GM23338 (cell line): ENCODE measurements at regions not wholly inside any gene's neighbourhood (a gene's known extent, or its start where the extent isn't known, plus 50 kb on each side); places are given as distances from the start of the nearest gene placed in this dataset.

Experiments
- ATAC-seq: fragments of 200-7000 bp; cut with Tn5 transposase; 3 replicates; pipeline ENCODE4 v1.9.1; 2020
- DNase-seq: peaks from one replicate; pipeline ENCODE4 v3.0.0-alpha.2; 2015; ENCODE audit warnings: low spot score
- H2AFZ ChIP-seq: fragments of 200-600 bp; sonication (generic); 2 replicates; pipeline ENCODE4 v1.8.0; 2016; ENCODE audit warnings: antibody characterized with exemption, mild to moderate bottlenecking, moderate library complexity
- H3F3A ChIP-seq: fragments of 200-600 bp; sonication (generic); replicated peaks from 2 replicates; pipeline ENCODE4 v1.8.0; 2017; ENCODE audit warnings: antibody characterized with exemption, mixed run types, low read depth
- H3K27ac ChIP-seq: fragments of 200-600 bp; sonication (generic); 2 replicates; pipeline ENCODE4 v1.6.1; 2016; ENCODE audit warnings: low read depth
- H3K27me3 ChIP-seq: fragments of 200-600 bp; sonication (generic); 2 replicates; pipeline ENCODE4 v1.8.0; 2016; ENCODE audit warnings: mild to moderate bottlenecking, mixed run types, moderate library complexity; ENCODE audit not compliant: insufficient read depth
- H3K36me3 ChIP-seq: fragments of 200-600 bp; sonication (generic); 2 replicates; pipeline ENCODE4 v1.8.0; 2016; ENCODE audit warnings: mild to moderate bottlenecking; ENCODE audit not compliant: insufficient read depth
- H3K4me1 ChIP-seq: fragments of 200-600 bp; sonication (generic); 2 replicates; pipeline ENCODE4 v1.8.0; 2016; ENCODE audit warnings: mild to moderate bottlenecking, moderate library complexity; ENCODE audit not compliant: insufficient read depth
- H3K4me2 ChIP-seq: fragments of 200-600 bp; sonication (generic); 2 replicates; pipeline ENCODE4 v1.7.1; 2017; ENCODE audit warnings: mixed run types
- H3K4me3 ChIP-seq: fragments of 200-600 bp; sonication (generic); 2 replicates; pipeline ENCODE4 v1.6.1; 2016; ENCODE audit warnings: mixed run types
- H3K79me2 ChIP-seq: fragments of 200-600 bp; sonication (generic); replicated peaks from 2 replicates; pipeline ENCODE4 v1.8.0; 2017; ENCODE audit warnings: mild to moderate bottlenecking; ENCODE audit not compliant: insufficient read depth
- H3K9me2 ChIP-seq: fragments of 200-600 bp; sonication (generic); 2 replicates; pipeline ENCODE4 v1.8.0; 2017; ENCODE audit not compliant: insufficient read depth
- H4K20me1 ChIP-seq: fragments of 200-600 bp; sonication (generic); replicated peaks from 2 replicates; pipeline ENCODE4 v1.8.0; 2017; ENCODE audit warnings: mild to moderate bottlenecking; ENCODE audit not compliant: insufficient read depth
- H3K27ac Mint-ChIP-seq: 2 replicates; pipeline ENCODE4 v1.8.0; 2020; ENCODE audit warnings: inconsistent platforms, mild to moderate bottlenecking, moderate library complexity, mixed read lengths
- H3K27me3 Mint-ChIP-seq: 3 replicates; pipeline ENCODE4 v1.8.0; 2022; ENCODE audit warnings: low read depth, mild to moderate bottlenecking, moderate library complexity, mixed read lengths, inconsistent platforms; ENCODE audit not compliant: insufficient read depth, poor library complexity
- H3K36me3 Mint-ChIP-seq: 3 replicates; pipeline ENCODE4 v1.8.0; 2021; ENCODE audit warnings: low read depth, mild to moderate bottlenecking, inconsistent platforms, moderate library complexity, mixed read lengths
- H3K4me1 Mint-ChIP-seq: 3 replicates; pipeline ENCODE4 v1.8.0; 2020; ENCODE audit warnings: mild to moderate bottlenecking, inconsistent platforms, mixed read lengths
- H3K4me3 Mint-ChIP-seq: 3 replicates; pipeline ENCODE4 v1.8.0; 2021; ENCODE audit warnings: moderate library complexity, mild to moderate bottlenecking, inconsistent platforms, mixed read lengths
- H3K9me3 Mint-ChIP-seq: 3 replicates; pipeline ENCODE4 v1.8.0; 2020; ENCODE audit warnings: moderate library complexity, mild to moderate bottlenecking, inconsistent platforms, mixed read lengths
- CREB1 ChIP-seq: fragments of 250-450 bp; sonication (Bioruptor Pico); IDR thresholded peaks from 2 replicates; pipeline ENCODE4 v1.5.0; 2020; ENCODE audit warnings: low read depth, mild to moderate bottlenecking, moderate library complexity
- CTCF ChIP-seq, 2 experiments: fragments of 200-600 bp in 1 of 2; sonication (generic) in 1 of 2; conservative IDR thresholded peaks; 2 replicates each; pipeline versions ENCODE4 v1.5.1 to v1.6.1; 2016 to 2017; ENCODE audit warnings: antibody characterized with exemption in 2 of 2, low read depth in 2 of 2, mild to moderate bottlenecking in 2 of 2, moderate library complexity in 1 of 2
- ETS1 ChIP-seq: IDR thresholded peaks from 2 replicates; pipeline ENCODE4 v1.6.1; 2016; ENCODE audit warnings: antibody characterized with exemption
- EZH2 ChIP-seq: fragments of 200-600 bp; sonication (generic); IDR thresholded peaks from one replicate; pipeline ENCODE4 v1.8.0; 2017; ENCODE audit warnings: antibody characterized with exemption, mild to moderate bottlenecking, low read depth; ENCODE audit not compliant: unreplicated experiment
- EZH2phosphoT487 ChIP-seq: fragments of 200-600 bp; sonication (generic); IDR thresholded peaks from one replicate; pipeline ENCODE4 v1.8.1; 2018; ENCODE audit warnings: antibody characterized with exemption; ENCODE audit not compliant: unreplicated experiment
- JUNB ChIP-seq: IDR thresholded peaks from one replicate; pipeline ENCODE4 v1.6.1; 2016; ENCODE audit warnings: antibody characterized with exemption; ENCODE audit not compliant: unreplicated experiment
- NANOG ChIP-seq: IDR thresholded peaks from 2 replicates; pipeline ENCODE4 v1.6.1; 2016; ENCODE audit warnings: antibody characterized with exemption, borderline replicate concordance
- POLR2AphosphoS5 ChIP-seq: IDR thresholded peaks from 2 replicates; pipeline ENCODE4 v1.6.1; 2016; ENCODE audit warnings: antibody characterized with exemption, low read depth
- REST ChIP-seq: IDR thresholded peaks from one replicate; pipeline ENCODE4 v1.6.1; 2018; ENCODE audit warnings: antibody characterized with exemption; ENCODE audit not compliant: unreplicated experiment
- STAT1 ChIP-seq: IDR thresholded peaks from one replicate; pipeline ENCODE4 v1.6.1; 2016; ENCODE audit warnings: antibody characterized with exemption; ENCODE audit not compliant: unreplicated experiment
- ZNF114 ChIP-seq: fragments of 250-450 bp; sonication (Bioruptor Pico); IDR thresholded peaks from 2 replicates; pipeline ENCODE4 v1.5.0; 2020; ENCODE audit warnings: mild to moderate bottlenecking, moderate library complexity
- ZNF331 ChIP-seq: fragments of 250-450 bp; sonication (Bioruptor Pico); IDR thresholded peaks from 2 replicates; pipeline ENCODE4 v1.5.0; 2020; ENCODE audit warnings: low read depth, mild to moderate bottlenecking, moderate library complexity
- ZNF462 ChIP-seq: fragments of 250-450 bp; sonication (Bioruptor Pico); IDR thresholded peaks from 2 replicates; pipeline ENCODE4 v1.5.0; 2020; ENCODE audit warnings: mild to moderate bottlenecking, moderate library complexity

- Histone ChIP-seq H3K36me3 (no peaks in the 10 kb centered on the region), H4K20me1 (no peaks in the 10 kb centered on the region), H3K4me3 (no peak overlapping the region), H3K27me3 (no peaks in the 10 kb centered on the region), H3K79me2 (no peaks in the 10 kb centered on the region), H3F3A (no peaks in the 10 kb centered on the region), H3K4me2 (no peak overlapping the region), H2AFZ (no peak overlapping the region), H3K9me2 (no peaks in the 10 kb centered on the region), H3K4me1 (no peaks in the 10 kb centered on the region), H3K27ac (no peak overlapping the region)
- no peak for TF ChIP-seq ETS1
- no peak for TF ChIP-seq STAT1
- TF ChIP-seq ZNF462 (CRISPR knock-in tag), result no peak
- no peak for TF ChIP-seq ZNF331 (CRISPR knock-in tag)
- no peak for TF ChIP-seq REST
- no peak for TF ChIP-seq CREB1
- no peak for TF ChIP-seq JUNB
- TF ChIP-seq NANOG, result no peak
- no peak for TF ChIP-seq EZH2
- TF ChIP-seq ZNF114 (CRISPR knock-in tag), result no peak
- TF ChIP-seq EZH2phosphoT487, result no peak
- no peak for TF ChIP-seq CTCF (conservative IDR thresholded peaks at IDR 0.05; ENCODE audit: low read depth in 2 of 2)
- no peak for TF ChIP-seq POLR2AphosphoS5
- DNase-seq (no peak), ATAC-seq (no peak)
- H3K4me3 Mint-ChIP-seq, result no peak overlapping the region
- H3K36me3 Mint-ChIP-seq, result peaks cover 14% of the 10 kb centered on the region
- peaks cover 23% of the 10 kb centered on the region for H3K9me3 Mint-ChIP-seq
- peaks cover 2% of the 10 kb centered on the region for H3K27me3 Mint-ChIP-seq
- H3K27ac Mint-ChIP-seq, result no peak overlapping the region
- no peaks in the 10 kb centered on the region for H3K4me1 Mint-ChIP-seq
These were observed 63.4 kb upstream of the PDE5A start for GRCh38 chr4:119692001-119692400.
